ENCODE measurements at regions not wholly inside any gene's neighbourhood (a gene's known extent, or its start where the extent isn't known, plus 50 kb on each side); places are given as distances from the start of the nearest gene placed in this dataset.

- no peak for TF ChIP-seq JUN (IDR thresholded peaks at IDR 0.05; ENCODE audit: low read depth, low read length)
- TF ChIP-seq BCL11A (IDR thresholded peaks at IDR 0.05; ENCODE audit: low read depth in 2 of 2, low read length in 2 of 2) = no peak
- no peak for TF ChIP-seq CTBP2 (IDR thresholded peaks at IDR 0.05; ENCODE audit: borderline replicate concordance, insufficient read depth, insufficient read length, low read length)
- no peak for TF ChIP-seq SRF (IDR thresholded peaks at IDR 0.05; ENCODE audit: low read depth, low read length)
- TF ChIP-seq NANOG (IDR thresholded peaks at IDR 0.05; ENCODE audit: insufficient read depth, low read depth, low read length, poor library complexity, severe bottlenecking) = no peak
- no peak for TF ChIP-seq SP1 (IDR thresholded peaks at IDR 0.05; ENCODE audit: low read depth, low read length)
- no peak for TF ChIP-seq SP2 (IDR thresholded peaks at IDR 0.05; ENCODE audit: low read length)
- no peak for TF ChIP-seq POLR2A (IDR thresholded peaks at IDR 0.05; ENCODE audit: control extremely low read depth in 1 of 2, low read depth in 2 of 2, low read length in 2 of 2)
- TF ChIP-seq SIX5 (IDR thresholded peaks at IDR 0.05; ENCODE audit: low read depth, low read length) = no peak
Measured at GRCh38 chr13:106349080-106349931, 186.2 kb downstream of the EFNB2 start (continued).
